ENCODE measurements at regions not wholly inside any gene's neighbourhood (a gene's known extent, or its start where the extent isn't known, plus 50 kb on each side); places are given as distances from the start of the nearest gene placed in this dataset.

DNA sequence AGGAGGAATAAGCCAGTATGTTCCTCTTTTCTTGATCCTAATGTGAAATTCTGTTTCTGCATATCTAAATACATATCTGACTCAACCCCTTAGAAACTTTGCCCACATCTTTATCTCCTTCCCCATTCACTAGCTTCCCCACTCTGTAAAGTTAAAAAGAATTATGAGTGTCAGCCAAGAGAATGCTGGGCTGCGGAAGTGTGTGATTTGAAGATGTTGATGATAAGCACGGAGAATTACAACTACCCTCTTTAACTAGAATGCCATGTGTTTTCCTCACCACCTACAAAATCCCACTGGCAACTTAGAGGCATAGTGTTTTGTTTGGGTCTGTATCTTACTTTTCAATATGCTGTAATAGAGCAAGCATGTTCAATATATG, 490.4 kb upstream of the FANCL start:
- H3K9ac ChIP-seq (replicated peaks in 1 of 4; ENCODE audit: extremely low read depth in 1 of 4, low read depth in 3 of 4, low read length in 3 of 4) = no peak overlapping the region
- H3K23me2 ChIP-seq (ENCODE audit: low read depth, low read length) = no peaks in the 10 kb centered on the region
- no peaks in the 10 kb centered on the region for H3K27me3 ChIP-seq (replicated peaks in 1 of 4; ENCODE audit: control insufficient read depth in 3 of 4, extremely low read depth in 1 of 4, insufficient read depth in 3 of 4, low read length in 3 of 4)
- ChIA-PET CTCF (ENCODE audit: partially characterized antibody) (no interaction called here), POLR2A (ENCODE audit: partially characterized antibody) (no interaction called here)
- FAIRE-seq (no peak), DNase-seq (ENCODE audit: low read depth in 1 of 2, low spot score in 2 of 2) (no peak)
- H2AK5ac ChIP-seq (ENCODE audit: low read depth, low read length) = no peak overlapping the region
- WGBS, 2 experiments (ENCODE audit: extremely low coverage in 1 of 2, insufficient coverage in 1 of 2, insufficient read length in 1 of 2, insufficient replicate concordance in 2 of 2, low coverage in 1 of 2, low lambda C conversion rate in 2 of 2, missing lambda C conversion rate in 1 of 2) = 90% methylated on average over 2 of the region's 2 CpGs; no CpG with 5 or more reads in 1 of the 2 experiments
- no peak overlapping the region for H3K4ac ChIP-seq (replicated peaks; ENCODE audit: insufficient read length, low read depth, low read length)
- no peak overlapping the region for H2BK20ac ChIP-seq (ENCODE audit: low read length)
- H2BK15ac ChIP-seq (ENCODE audit: low read length) = no peak overlapping the region
- H3K4me2 ChIP-seq (ENCODE audit: insufficient read depth in 1 of 2, low read depth in 2 of 2, low read length in 2 of 2) = no peak overlapping the region
- no peaks in the 10 kb centered on the region for H3K79me1 ChIP-seq (ENCODE audit: low read depth, low read length)
- H2AFZ ChIP-seq (ENCODE audit: low read length) = no peak overlapping the region
- H2BK5ac ChIP-seq (ENCODE audit: low read depth, low read length) = no peak overlapping the region
- no peak overlapping the region for H4K5ac ChIP-seq (ENCODE audit: insufficient read length, low read depth, low read length)
- no peak overlapping the region for H3K27ac ChIP-seq (ENCODE audit: low read depth, low read length)
- no peak overlapping the region for H4K91ac ChIP-seq (replicated peaks; ENCODE audit: insufficient read length, low read length)
- H3K4me3 ChIP-seq (ENCODE audit: extremely low read depth in 1 of 4, insufficient read depth in 2 of 4, low read depth in 3 of 4, low read length in 4 of 4) = no peak overlapping the region
- no peak overlapping the region for H3K56ac ChIP-seq (replicated peaks; ENCODE audit: insufficient read length, low read depth, low read length)
- H3K9me3 ChIP-seq (ENCODE audit: insufficient read depth in 2 of 2, low read depth in 1 of 2, low read length in 1 of 2) = no peaks in the 10 kb centered on the region
- peaks cover 0 to 5% (median 2%) of the 10 kb centered on the region in 4 experiments; a peak in 2 of 7 replicates for H3K4me1 ChIP-seq (replicated peaks in 1 of 4; ENCODE audit: control insufficient read depth in 3 of 4, insufficient read depth in 4 of 4, low read length in 3 of 4)
- no peak overlapping the region for H2BK12ac ChIP-seq (ENCODE audit: low read depth, low read length)
- H3K14ac ChIP-seq (ENCODE audit: insufficient read length) = no peak overlapping the region
- H2BK120ac ChIP-seq (replicated peaks; ENCODE audit: low read depth, low read length) = no peak overlapping the region
- no peaks in the 10 kb centered on the region for H4K20me1 ChIP-seq (replicated peaks in 1 of 2; ENCODE audit: control insufficient read depth in 1 of 2, insufficient read depth in 2 of 2, low read length in 2 of 2)
- H3K79me2 ChIP-seq (ENCODE audit: control insufficient read depth in 1 of 2, insufficient read depth in 2 of 2, low read length in 2 of 2) = no peaks in the 10 kb centered on the region
- no peak overlapping the region for H3K23ac ChIP-seq (ENCODE audit: insufficient read length)
- no peak overlapping the region for H4K8ac ChIP-seq (ENCODE audit: extremely low read depth, insufficient read depth, low read length)
- H3K36me3 ChIP-seq (ENCODE audit: control insufficient read depth in 2 of 4, insufficient read depth in 4 of 4, low read length in 3 of 4) = no peaks in the 10 kb centered on the region
- H3K18ac ChIP-seq (ENCODE audit: extremely low read depth, low read length) = no peak overlapping the region
- TF ChIP-seq, protein P1, sequence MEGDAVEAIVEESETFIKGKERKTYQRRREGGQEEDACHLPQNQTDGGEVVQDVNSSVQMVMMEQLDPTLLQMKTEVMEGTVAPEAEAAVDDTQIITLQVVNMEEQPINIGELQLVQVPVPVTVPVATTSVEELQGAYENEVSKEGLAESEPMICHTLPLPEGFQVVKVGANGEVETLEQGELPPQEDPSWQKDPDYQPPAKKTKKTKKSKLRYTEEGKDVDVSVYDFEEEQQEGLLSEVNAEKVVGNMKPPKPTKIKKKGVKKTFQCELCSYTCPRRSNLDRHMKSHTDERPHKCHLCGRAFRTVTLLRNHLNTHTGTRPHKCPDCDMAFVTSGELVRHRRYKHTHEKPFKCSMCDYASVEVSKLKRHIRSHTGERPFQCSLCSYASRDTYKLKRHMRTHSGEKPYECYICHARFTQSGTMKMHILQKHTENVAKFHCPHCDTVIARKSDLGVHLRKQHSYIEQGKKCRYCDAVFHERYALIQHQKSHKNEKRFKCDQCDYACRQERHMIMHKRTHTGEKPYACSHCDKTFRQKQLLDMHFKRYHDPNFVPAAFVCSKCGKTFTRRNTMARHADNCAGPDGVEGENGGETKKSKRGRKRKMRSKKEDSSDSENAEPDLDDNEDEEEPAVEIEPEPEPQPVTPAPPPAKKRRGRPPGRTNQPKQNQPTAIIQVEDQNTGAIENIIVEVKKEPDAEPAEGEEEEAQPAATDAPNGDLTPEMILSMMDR (IDR thresholded peaks at IDR 0.05; ENCODE audit: control extremely low read depth in 1 of 3, insufficient read depth in 1 of 3, low read depth in 1 of 3, low read length in 3 of 3) = no peak
- TF ChIP-seq SAP30 (IDR thresholded peaks at IDR 0.05; ENCODE audit: insufficient read depth, insufficient replicate concordance, low read length) = no peak
- TF ChIP-seq, protein P2, sequence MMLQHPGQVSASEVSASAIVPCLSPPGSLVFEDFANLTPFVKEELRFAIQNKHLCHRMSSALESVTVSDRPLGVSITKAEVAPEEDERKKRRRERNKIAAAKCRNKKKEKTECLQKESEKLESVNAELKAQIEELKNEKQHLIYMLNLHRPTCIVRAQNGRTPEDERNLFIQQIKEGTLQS (IDR thresholded peaks at IDR 0.05; ENCODE audit: insufficient read depth, low read depth, low read length) = no peak
- no peak for TF ChIP-seq GABPA (IDR thresholded peaks at IDR 0.05; ENCODE audit: borderline replicate concordance, insufficient read depth, low read length)
- TF ChIP-seq CBX5 (IDR thresholded peaks at IDR 0.05; ENCODE audit: low read depth, low read length) = no peak
- no peak for TF ChIP-seq FOSL1 (IDR thresholded peaks at IDR 0.05; ENCODE audit: insufficient read depth, low read depth, low read length)
- no peak for TF ChIP-seq SP4 (IDR thresholded peaks at IDR 0.05; ENCODE audit: low read length)
- TF ChIP-seq SRF (IDR thresholded peaks at IDR 0.05; ENCODE audit: low read depth, low read length) = no peak
- TF ChIP-seq, protein P3, sequence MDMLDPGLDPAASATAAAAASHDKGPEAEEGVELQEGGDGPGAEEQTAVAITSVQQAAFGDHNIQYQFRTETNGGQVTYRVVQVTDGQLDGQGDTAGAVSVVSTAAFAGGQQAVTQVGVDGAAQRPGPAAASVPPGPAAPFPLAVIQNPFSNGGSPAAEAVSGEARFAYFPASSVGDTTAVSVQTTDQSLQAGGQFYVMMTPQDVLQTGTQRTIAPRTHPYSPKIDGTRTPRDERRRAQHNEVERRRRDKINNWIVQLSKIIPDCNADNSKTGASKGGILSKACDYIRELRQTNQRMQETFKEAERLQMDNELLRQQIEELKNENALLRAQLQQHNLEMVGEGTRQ (IDR thresholded peaks at IDR 0.05; ENCODE audit: low read length) = no peak
- no peak for TF ChIP-seq EZH2 (IDR thresholded peaks at IDR 0.05; ENCODE audit: low read depth, low read length, severe bottlenecking)
- no peak for TF ChIP-seq CHD2 (IDR thresholded peaks at IDR 0.05; ENCODE audit: low read length)
